Transverse colon (tissue), 4 donors: ENCODE measurements at regions not wholly inside any gene's neighbourhood (a gene's known extent, or its start where the extent isn't known, plus 50 kb on each side); places are given as distances from the start of the nearest gene placed in this dataset.
"Not testable (repeated sequence)": the region's sequence is repeated elsewhere in the genome, so short reads cannot be mapped to it uniquely, and the experiment has no call there.

ENCODE experiments used
- CTCF ChIP-seq, 5 experiments: fragments of 200-600 bp in 3 of 5; fragments of 450-650 bp in 2 of 5; sonication (generic) in 3 of 5; IDR thresholded peaks; 1 replicate in 2 of 5; 2 replicates in 3 of 5; pipeline ENCODE4 v1.5.1; 2016 to 2017; ENCODE audit warnings: antibody characterized with exemption in 5 of 5, inconsistent platforms in 3 of 5, mild to moderate bottlenecking in 2 of 5, moderate library complexity in 1 of 5
- EP300 ChIP-seq: sonication (generic); formaldehyde crosslinking; IDR thresholded peaks from one replicate; pipeline ENCODE4 v1.6.1; 2017; ENCODE audit warnings: antibody characterized with exemption, low read depth
- POLR2A ChIP-seq: fragments of 450-650 bp; IDR thresholded peaks from one replicate; pipeline ENCODE4 v1.6.1; 2016; ENCODE audit warnings: antibody characterized with exemption, mild to moderate bottlenecking, moderate library complexity
- POLR2AphosphoS5 ChIP-seq, 3 donors: sonication (generic); formaldehyde crosslinking; IDR thresholded peaks; one replicate each; pipeline ENCODE4 v1.6.1; 2016; ENCODE audit warnings: antibody characterized with exemption in 3 of 3

GRCh38 chr5:176030361-176031117, 62.4 kb upstream of the THOC3 start:
- not testable (repeated sequence) for TF ChIP-seq CTCF (IDR thresholded peaks at IDR 0.05); POLR2A; POLR2AphosphoS5 (IDR thresholded peaks at IDR 0.05); EP300
